ENCODE measurements at regions not wholly inside any gene's neighbourhood (a gene's known extent, or its start where the extent isn't known, plus 50 kb on each side); places are given as distances from the start of the nearest gene placed in this dataset.

DNA sequence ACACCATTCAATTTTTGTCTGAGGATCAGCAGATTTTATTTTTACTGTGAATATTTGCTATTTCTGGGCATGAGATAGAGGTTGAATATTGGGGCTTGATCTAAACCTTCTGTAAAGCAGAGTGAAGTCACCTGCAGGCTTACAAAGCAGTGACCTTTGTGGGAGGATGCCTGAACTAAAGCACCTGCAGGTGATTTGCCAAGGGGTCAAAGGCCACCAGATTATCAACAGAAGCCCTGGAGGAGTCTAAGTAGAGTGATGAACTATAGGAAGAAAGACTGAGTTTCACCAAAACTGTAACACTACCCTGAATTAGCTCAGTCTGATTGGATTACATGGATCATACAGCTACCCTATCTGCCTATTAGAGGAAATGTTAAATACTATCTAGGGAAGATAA is 144.3 kb upstream of the PRLR start:
- DNase-seq (no peak), FAIRE-seq (no peak)
- no peaks in the 10 kb centered on the region for H3K36me3 ChIP-seq (ENCODE audit: control insufficient read depth in 2 of 3, insufficient read depth in 3 of 3, low read length in 3 of 3)
- no peak overlapping the region for H3K9ac ChIP-seq (ENCODE audit: low read length in 3 of 3)
- H3K4me3 ChIP-seq (ENCODE audit: low read length in 3 of 3): no peak overlapping the region
- no peaks in the 10 kb centered on the region for H3K9me3 ChIP-seq (ENCODE audit: control insufficient read depth in 2 of 3, insufficient read depth in 1 of 3, low read length in 3 of 3)
- no peaks in the 10 kb centered on the region for H3K4me1 ChIP-seq (ENCODE audit: control insufficient read depth in 2 of 3, insufficient read depth in 2 of 3, low read depth in 1 of 3, low read length in 3 of 3)
- no peak overlapping the region for H3K27ac ChIP-seq (ENCODE audit: low read depth in 2 of 2, low read length in 2 of 2)
- no peaks in the 10 kb centered on the region for H3K27me3 ChIP-seq (ENCODE audit: control insufficient read depth, insufficient read depth, low read length)
- intact Hi-C loops (cut with DNase I): no loop called here
- TF ChIP-seq, protein P1, sequence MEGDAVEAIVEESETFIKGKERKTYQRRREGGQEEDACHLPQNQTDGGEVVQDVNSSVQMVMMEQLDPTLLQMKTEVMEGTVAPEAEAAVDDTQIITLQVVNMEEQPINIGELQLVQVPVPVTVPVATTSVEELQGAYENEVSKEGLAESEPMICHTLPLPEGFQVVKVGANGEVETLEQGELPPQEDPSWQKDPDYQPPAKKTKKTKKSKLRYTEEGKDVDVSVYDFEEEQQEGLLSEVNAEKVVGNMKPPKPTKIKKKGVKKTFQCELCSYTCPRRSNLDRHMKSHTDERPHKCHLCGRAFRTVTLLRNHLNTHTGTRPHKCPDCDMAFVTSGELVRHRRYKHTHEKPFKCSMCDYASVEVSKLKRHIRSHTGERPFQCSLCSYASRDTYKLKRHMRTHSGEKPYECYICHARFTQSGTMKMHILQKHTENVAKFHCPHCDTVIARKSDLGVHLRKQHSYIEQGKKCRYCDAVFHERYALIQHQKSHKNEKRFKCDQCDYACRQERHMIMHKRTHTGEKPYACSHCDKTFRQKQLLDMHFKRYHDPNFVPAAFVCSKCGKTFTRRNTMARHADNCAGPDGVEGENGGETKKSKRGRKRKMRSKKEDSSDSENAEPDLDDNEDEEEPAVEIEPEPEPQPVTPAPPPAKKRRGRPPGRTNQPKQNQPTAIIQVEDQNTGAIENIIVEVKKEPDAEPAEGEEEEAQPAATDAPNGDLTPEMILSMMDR (IDR thresholded peaks at IDR 0.05; ENCODE audit: borderline replicate concordance, extremely low read depth, insufficient read depth): no peak

DNA sequence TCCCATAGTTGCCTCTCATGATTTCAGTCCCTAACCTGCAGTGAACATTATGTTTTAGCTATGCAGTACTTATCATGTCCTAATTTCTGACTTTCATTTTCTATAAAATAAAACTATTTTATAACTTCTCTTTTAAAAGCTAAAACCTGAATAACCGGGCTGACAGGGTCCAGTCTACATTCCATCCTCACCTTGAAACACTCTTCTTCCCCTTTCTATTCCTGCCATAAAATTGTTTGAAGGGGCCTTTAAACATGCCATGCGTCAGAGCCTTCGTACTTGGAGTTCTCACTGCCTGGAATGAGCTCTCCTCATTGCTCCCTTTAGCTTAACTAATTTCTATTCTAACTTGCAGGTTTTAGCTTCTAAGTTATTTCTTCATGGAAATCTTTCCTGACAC is 143.0 kb upstream of the PRLR start:
- no peaks in the 10 kb centered on the region for H3K9me3 ChIP-seq (ENCODE audit: control insufficient read depth in 2 of 3, insufficient read depth in 1 of 3, low read length in 3 of 3)
- DNase-seq (no peak), FAIRE-seq (no peak)
- H3K27ac ChIP-seq (ENCODE audit: low read depth in 2 of 2, low read length in 2 of 2): no peak overlapping the region
- H3K9ac ChIP-seq (ENCODE audit: low read length in 3 of 3): no peak overlapping the region
- TF ChIP-seq, protein P1 (IDR thresholded peaks at IDR 0.05; ENCODE audit: borderline replicate concordance, extremely low read depth, insufficient read depth): no peak
- no peaks in the 10 kb centered on the region for H3K27me3 ChIP-seq (ENCODE audit: control insufficient read depth, insufficient read depth, low read length)
- H3K36me3 ChIP-seq (ENCODE audit: control insufficient read depth in 2 of 3, insufficient read depth in 3 of 3, low read length in 3 of 3): no peaks in the 10 kb centered on the region
- H3K4me1 ChIP-seq (ENCODE audit: control insufficient read depth in 2 of 3, insufficient read depth in 2 of 3, low read depth in 1 of 3, low read length in 3 of 3): no peaks in the 10 kb centered on the region
- intact Hi-C loops (cut with DNase I): no loop called here
- no peak overlapping the region for H3K4me3 ChIP-seq (ENCODE audit: low read length in 3 of 3)

DNA sequence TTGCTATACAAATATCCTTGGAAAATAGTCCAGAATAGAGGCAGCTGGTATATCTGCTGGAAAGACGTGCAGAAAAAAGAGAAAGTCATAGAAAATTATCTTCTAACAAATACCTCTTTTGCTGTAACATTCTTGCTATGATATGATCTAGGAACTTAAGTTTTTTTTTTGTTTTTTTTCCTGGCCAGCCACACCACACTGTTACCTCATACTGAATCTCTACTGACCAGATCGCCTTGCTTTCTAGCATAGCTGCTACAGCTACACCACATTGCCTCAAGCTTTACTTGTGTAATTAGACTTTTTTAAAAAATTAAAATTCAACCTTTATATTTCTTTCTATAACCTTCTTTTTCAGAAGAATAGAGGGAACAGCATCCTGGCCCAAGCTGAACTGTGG is 142.2 kb upstream of the PRLR start:
- Histone ChIP-seq H3K27ac (ENCODE audit: low read depth in 2 of 2, low read length in 2 of 2) (no peak overlapping the region), H3K4me1 (ENCODE audit: control insufficient read depth in 2 of 3, insufficient read depth in 2 of 3, low read depth in 1 of 3, low read length in 3 of 3) (no peaks in the 10 kb centered on the region), H3K27me3 (ENCODE audit: control insufficient read depth, insufficient read depth, low read length) (no peaks in the 10 kb centered on the region), H3K36me3 (ENCODE audit: control insufficient read depth in 2 of 3, insufficient read depth in 3 of 3, low read length in 3 of 3) (no peaks in the 10 kb centered on the region), H3K9me3 (ENCODE audit: control insufficient read depth in 2 of 3, insufficient read depth in 1 of 3, low read length in 3 of 3) (no peaks in the 10 kb centered on the region), H3K4me3 (ENCODE audit: low read length in 3 of 3) (no peak overlapping the region), H3K9ac (ENCODE audit: low read length in 3 of 3) (no peak overlapping the region)
- FAIRE-seq (no peak), DNase-seq (no peak)
- TF ChIP-seq, protein P1 (IDR thresholded peaks at IDR 0.05; ENCODE audit: borderline replicate concordance, extremely low read depth, insufficient read depth): no peak
- intact Hi-C loops (cut with DNase I): no loop called here

DNA sequence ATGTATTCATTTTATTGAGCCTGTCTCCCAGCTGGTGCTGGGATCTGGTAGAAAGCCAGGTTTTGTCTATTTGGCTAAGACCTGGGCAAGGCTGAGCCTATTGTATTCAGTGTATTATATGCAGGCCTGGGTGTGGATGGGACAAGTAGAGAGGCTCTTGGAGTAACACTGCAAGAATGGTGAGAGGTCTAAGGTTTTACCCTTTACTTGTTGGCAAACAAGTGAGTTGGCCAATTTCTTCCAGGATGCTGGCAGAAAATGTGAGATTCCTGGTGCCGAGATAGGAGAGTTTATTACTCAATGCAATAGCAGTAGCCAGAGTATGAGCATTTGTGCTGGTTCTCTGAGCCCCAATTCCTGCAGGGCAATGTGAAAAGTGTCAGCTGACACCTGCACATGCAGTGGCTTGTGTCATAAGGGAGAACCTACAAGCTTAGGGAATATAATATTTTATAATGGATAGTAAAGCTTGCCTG is 141.7 kb upstream of the PRLR start:
- no peak overlapping the region for H3K4me3 ChIP-seq (ENCODE audit: low read length in 3 of 3)
- H3K36me3 ChIP-seq (ENCODE audit: control insufficient read depth in 2 of 3, insufficient read depth in 3 of 3, low read length in 3 of 3): no peaks in the 10 kb centered on the region
- DNase-seq (no peak), FAIRE-seq (no peak)
- intact Hi-C loops (cut with DNase I): no loop called here
- H3K9ac ChIP-seq (ENCODE audit: low read length in 3 of 3): no peak overlapping the region
- no peaks in the 10 kb centered on the region for H3K27me3 ChIP-seq (ENCODE audit: control insufficient read depth, insufficient read depth, low read length)
- no peaks in the 10 kb centered on the region for H3K4me1 ChIP-seq (ENCODE audit: control insufficient read depth in 2 of 3, insufficient read depth in 2 of 3, low read depth in 1 of 3, low read length in 3 of 3)
- H3K9me3 ChIP-seq (ENCODE audit: control insufficient read depth in 2 of 3, insufficient read depth in 1 of 3, low read length in 3 of 3): no peaks in the 10 kb centered on the region
- TF ChIP-seq, protein P1 (IDR thresholded peaks at IDR 0.05; ENCODE audit: borderline replicate concordance, extremely low read depth, insufficient read depth): no peak
- no peak overlapping the region for H3K27ac ChIP-seq (ENCODE audit: low read depth in 2 of 2, low read length in 2 of 2)
